Pulmonary artery endothelial cell (primary cell): ENCODE measurements at regions not wholly inside any gene's neighbourhood (a gene's known extent, or its start where the extent isn't known, plus 50 kb on each side); places are given as distances from the start of the nearest gene placed in this dataset.

Experiments used
- DNase-seq: peaks from one replicate; pipeline ENCODE4 v3.0.0-alpha.2; 2011; ENCODE audit warnings: low read depth, low spot score

- no peak for DNase-seq
These were observed 56.0 kb upstream of the SHISAL1 start for GRCh38 chr22:44368611-44369292.

GRCh38 chr22:44366372-44367300 is 53.9 kb upstream of the SHISAL1 start:
- no peak for DNase-seq

GRCh38 chr22:44365832-44366231 is 53.1 kb upstream of the SHISAL1 start:
- DNase-seq = no peak

GRCh38 chr22:44365191-44365590 is 52.4 kb upstream of the SHISAL1 start:
- DNase-seq = no peak

- DNase-seq = no peak
These were observed 52.0 kb upstream of the SHISAL1 start for GRCh38 chr22:44364751-44365130.

- DNase-seq = no peak
These were observed 51.4 kb upstream of the SHISAL1 start for GRCh38 chr22:44363980-44364750.

GRCh38 chr22:44363013-44363979 is 50.5 kb upstream of the SHISAL1 start:
- DNase-seq = peak; percentile 84

GRCh38 chr22:44362249-44363012 is 49.7 kb upstream of the SHISAL1 start:
- DNase-seq = no peak
